ENCODE measurements at regions not wholly inside any gene's neighbourhood (a gene's known extent, or its start where the extent isn't known, plus 50 kb on each side); places are given as distances from the start of the nearest gene placed in this dataset.

GRCh38 chr9:3136686-3137346 lies 292.9 kb upstream of the PUM3 start:
- Histone ChIP-seq H3K9ac (ENCODE audit: low read depth, low read length, poor library complexity, severe bottlenecking) (no peak overlapping the region), H3K79me2 (ENCODE audit: insufficient read depth, low read length) (no peaks in the 10 kb centered on the region), H4K20me1 (ENCODE audit: insufficient read depth, low read length, poor library complexity, severe bottlenecking) (no peaks in the 10 kb centered on the region), H3K4me3 (ENCODE audit: low read length, poor library complexity, severe bottlenecking) (no peak overlapping the region), H3K27me3 (ENCODE audit: insufficient read depth, low read length, poor library complexity, severe bottlenecking) (no peaks in the 10 kb centered on the region), H3K9me3 (ENCODE audit: insufficient read depth, low read depth, low read length) (no peaks in the 10 kb centered on the region), H3K4me1 (ENCODE audit: insufficient read depth, low read length, poor library complexity, severe bottlenecking) (no peaks in the 10 kb centered on the region), H3K4me2 (ENCODE audit: low read depth, low read length, poor library complexity, severe bottlenecking) (no peak overlapping the region), H3K36me3 (ENCODE audit: insufficient read depth, low read length) (no peaks in the 10 kb centered on the region), H3F3A (ENCODE audit: low read depth) (no peaks in the 10 kb centered on the region), H2AFZ (ENCODE audit: low read length) (no peak overlapping the region), H3K9me2 (replicated peaks; ENCODE audit: low read depth, low read length) (no peaks in the 10 kb centered on the region)
- TF ChIP-seq, protein P1, sequence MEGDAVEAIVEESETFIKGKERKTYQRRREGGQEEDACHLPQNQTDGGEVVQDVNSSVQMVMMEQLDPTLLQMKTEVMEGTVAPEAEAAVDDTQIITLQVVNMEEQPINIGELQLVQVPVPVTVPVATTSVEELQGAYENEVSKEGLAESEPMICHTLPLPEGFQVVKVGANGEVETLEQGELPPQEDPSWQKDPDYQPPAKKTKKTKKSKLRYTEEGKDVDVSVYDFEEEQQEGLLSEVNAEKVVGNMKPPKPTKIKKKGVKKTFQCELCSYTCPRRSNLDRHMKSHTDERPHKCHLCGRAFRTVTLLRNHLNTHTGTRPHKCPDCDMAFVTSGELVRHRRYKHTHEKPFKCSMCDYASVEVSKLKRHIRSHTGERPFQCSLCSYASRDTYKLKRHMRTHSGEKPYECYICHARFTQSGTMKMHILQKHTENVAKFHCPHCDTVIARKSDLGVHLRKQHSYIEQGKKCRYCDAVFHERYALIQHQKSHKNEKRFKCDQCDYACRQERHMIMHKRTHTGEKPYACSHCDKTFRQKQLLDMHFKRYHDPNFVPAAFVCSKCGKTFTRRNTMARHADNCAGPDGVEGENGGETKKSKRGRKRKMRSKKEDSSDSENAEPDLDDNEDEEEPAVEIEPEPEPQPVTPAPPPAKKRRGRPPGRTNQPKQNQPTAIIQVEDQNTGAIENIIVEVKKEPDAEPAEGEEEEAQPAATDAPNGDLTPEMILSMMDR (conservative IDR thresholded peaks at IDR 0.05; ENCODE audit: low read length) = no peak
- no peak for TF ChIP-seq EZH2phosphoT487 (IDR thresholded peaks at IDR 0.05; ENCODE audit: borderline replicate concordance)

- Histone ChIP-seq H3K9me3 (ENCODE audit: insufficient read depth, low read depth, low read length) (no peaks in the 10 kb centered on the region), H3K27me3 (ENCODE audit: insufficient read depth, low read length, poor library complexity, severe bottlenecking) (no peaks in the 10 kb centered on the region), H3K4me1 (ENCODE audit: insufficient read depth, low read length, poor library complexity, severe bottlenecking) (no peaks in the 10 kb centered on the region), H2AFZ (ENCODE audit: low read length) (no peak overlapping the region), H3K4me3 (ENCODE audit: low read length, poor library complexity, severe bottlenecking) (no peak overlapping the region), H3K79me2 (ENCODE audit: insufficient read depth, low read length) (no peaks in the 10 kb centered on the region), H3K4me2 (ENCODE audit: low read depth, low read length, poor library complexity, severe bottlenecking) (no peak overlapping the region), H3K9me2 (replicated peaks; ENCODE audit: low read depth, low read length) (no peaks in the 10 kb centered on the region), H3K9ac (ENCODE audit: low read depth, low read length, poor library complexity, severe bottlenecking) (no peak overlapping the region), H3K36me3 (ENCODE audit: insufficient read depth, low read length) (no peaks in the 10 kb centered on the region), H4K20me1 (ENCODE audit: insufficient read depth, low read length, poor library complexity, severe bottlenecking) (no peaks in the 10 kb centered on the region), H3F3A (ENCODE audit: low read depth) (no peaks in the 10 kb centered on the region)
- TF ChIP-seq, protein P1 (conservative IDR thresholded peaks at IDR 0.05; ENCODE audit: low read length) = no peak
- no peak for TF ChIP-seq EZH2phosphoT487 (IDR thresholded peaks at IDR 0.05; ENCODE audit: borderline replicate concordance)
Measured at GRCh38 chr9:3136230-3136629, 292.3 kb upstream of the PUM3 start.

DNA sequence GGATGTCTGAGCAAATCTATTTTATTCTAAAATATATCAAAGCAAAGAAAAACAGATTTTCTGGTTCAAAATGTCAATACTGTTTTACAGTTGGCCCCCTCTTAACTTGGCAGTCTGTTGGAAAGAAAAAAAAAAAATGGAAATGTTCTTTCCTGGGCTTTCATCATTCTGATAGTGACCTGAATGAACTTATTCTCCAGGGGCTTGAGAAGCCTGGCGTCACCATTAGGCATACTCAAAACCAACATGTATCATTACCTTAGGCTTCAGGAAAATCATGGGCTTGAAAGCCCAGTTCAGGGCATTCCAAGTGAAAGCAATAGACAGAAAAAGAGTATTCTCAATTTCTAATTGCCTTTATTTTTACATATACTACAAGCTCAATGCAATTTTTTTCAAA lies 283.7 kb upstream of the PUM3 start:
- TF ChIP-seq EZH2phosphoT487 (IDR thresholded peaks at IDR 0.05; ENCODE audit: borderline replicate concordance) = no peak
- TF ChIP-seq, protein P1 (conservative IDR thresholded peaks at IDR 0.05; ENCODE audit: low read length) = no peak
- H3F3A ChIP-seq (ENCODE audit: low read depth) = no peaks in the 10 kb centered on the region
- H3K4me1 ChIP-seq (ENCODE audit: insufficient read depth, low read length, poor library complexity, severe bottlenecking) = no peaks in the 10 kb centered on the region
- H2AFZ ChIP-seq (ENCODE audit: low read length) = no peak overlapping the region
- no peak overlapping the region for H3K4me2 ChIP-seq (ENCODE audit: low read depth, low read length, poor library complexity, severe bottlenecking)
- no peaks in the 10 kb centered on the region for H3K27me3 ChIP-seq (ENCODE audit: insufficient read depth, low read length, poor library complexity, severe bottlenecking)
- no peaks in the 10 kb centered on the region for H4K20me1 ChIP-seq (ENCODE audit: insufficient read depth, low read length, poor library complexity, severe bottlenecking)
- H3K36me3 ChIP-seq (ENCODE audit: insufficient read depth, low read length) = no peaks in the 10 kb centered on the region
- H3K9me2 ChIP-seq (replicated peaks; ENCODE audit: low read depth, low read length) = no peaks in the 10 kb centered on the region
- no peaks in the 10 kb centered on the region for H3K79me2 ChIP-seq (ENCODE audit: insufficient read depth, low read length)
- no peaks in the 10 kb centered on the region for H3K9me3 ChIP-seq (ENCODE audit: insufficient read depth, low read depth, low read length)
- no peak overlapping the region for H3K9ac ChIP-seq (ENCODE audit: low read depth, low read length, poor library complexity, severe bottlenecking)
- H3K4me3 ChIP-seq (ENCODE audit: low read length, poor library complexity, severe bottlenecking) = no peak overlapping the region

All from Loucy (cell line).